HEK293T (cell line): ENCODE measurements at regions not wholly inside any gene's neighbourhood (a gene's known extent, or its start where the extent isn't known, plus 50 kb on each side); places are given as distances from the start of the nearest gene placed in this dataset.
"Not testable (repeated sequence)": the region's sequence is repeated elsewhere in the genome, so short reads cannot be mapped to it uniquely, and the experiment has no call there.

ENCODE experiments used
- ARNT ChIP-seq: fragments of 450-650 bp; IDR thresholded peaks from 2 replicates; pipeline ENCODE4 v1.6.1; 2017; ENCODE audit warnings: mild to moderate bottlenecking
- FOXM1 ChIP-seq: fragments of 450-650 bp; IDR thresholded peaks from 2 replicates; pipeline ENCODE4 v1.6.1; 2017; ENCODE audit warnings: mild to moderate bottlenecking, borderline replicate concordance
- NFRKB ChIP-seq: fragments of 450-650 bp; IDR thresholded peaks from 2 replicates; pipeline ENCODE4 v1.6.1; 2016; ENCODE audit warnings: mild to moderate bottlenecking, moderate library complexity
- PKNOX1 ChIP-seq: fragments of 450-650 bp; IDR thresholded peaks from 2 replicates; pipeline ENCODE4 v1.6.1; 2016
- SP1 ChIP-seq: fragments of 450-650 bp; IDR thresholded peaks from 2 replicates; pipeline ENCODE4 v1.6.1; 2017

GRCh38 chr10:10074847-10075246 lies 942.8 kb upstream of the CELF2 start:
- not testable (repeated sequence) for TF ChIP-seq NFRKB, SP1, ARNT, FOXM1, PKNOX1
